Gastrocnemius medialis (tissue), 4 donors: ENCODE measurements at regions not wholly inside any gene's neighbourhood (a gene's known extent, or its start where the extent isn't known, plus 50 kb on each side); places are given as distances from the start of the nearest gene placed in this dataset.

ENCODE experiments used
- POLR2A ChIP-seq, 2 donors: fragments of 450-650 bp; IDR thresholded peaks; one replicate each; pipeline ENCODE4 v1.6.1; 2017; ENCODE audit warnings: antibody characterized with exemption in 2 of 2, mild to moderate bottlenecking in 2 of 2, moderate library complexity in 2 of 2
- TF ChIP-seq, protein P1 (sequence below), 5 experiments: fragments of 450-650 bp in 3 of 5; fragments of 200-600 bp in 2 of 5; sonication (generic) in 2 of 5; IDR thresholded peaks in 4 of 5; conservative IDR thresholded peaks in 1 of 5; 1 replicate in 4 of 5; 2 replicates in 1 of 5; pipeline ENCODE4 v1.5.1; 2016 to 2019; ENCODE audit warnings: antibody characterized with exemption in 5 of 5, mild to moderate bottlenecking in 3 of 5, moderate library complexity in 3 of 5

DNA sequence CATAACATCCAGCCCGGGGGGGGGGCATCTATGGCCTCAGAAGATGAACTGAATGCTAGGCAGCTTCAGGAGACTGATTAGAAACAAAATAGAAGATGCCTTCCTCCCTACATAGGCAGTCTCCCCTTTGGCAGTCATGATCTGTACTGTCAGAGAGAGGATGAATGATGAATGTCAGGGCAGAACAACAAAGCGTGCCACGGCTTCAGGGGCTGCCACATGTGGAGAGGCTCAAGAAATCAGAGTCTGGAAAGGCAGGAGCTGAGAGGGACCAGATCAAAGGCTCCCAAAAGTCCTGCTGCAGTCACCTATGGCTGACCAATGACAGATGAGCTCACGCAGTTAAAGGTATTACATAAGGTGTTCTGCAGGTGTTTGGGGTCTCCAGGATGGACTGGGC lies 180.4 kb downstream of the UACA start:
- TF ChIP-seq, protein P1, sequence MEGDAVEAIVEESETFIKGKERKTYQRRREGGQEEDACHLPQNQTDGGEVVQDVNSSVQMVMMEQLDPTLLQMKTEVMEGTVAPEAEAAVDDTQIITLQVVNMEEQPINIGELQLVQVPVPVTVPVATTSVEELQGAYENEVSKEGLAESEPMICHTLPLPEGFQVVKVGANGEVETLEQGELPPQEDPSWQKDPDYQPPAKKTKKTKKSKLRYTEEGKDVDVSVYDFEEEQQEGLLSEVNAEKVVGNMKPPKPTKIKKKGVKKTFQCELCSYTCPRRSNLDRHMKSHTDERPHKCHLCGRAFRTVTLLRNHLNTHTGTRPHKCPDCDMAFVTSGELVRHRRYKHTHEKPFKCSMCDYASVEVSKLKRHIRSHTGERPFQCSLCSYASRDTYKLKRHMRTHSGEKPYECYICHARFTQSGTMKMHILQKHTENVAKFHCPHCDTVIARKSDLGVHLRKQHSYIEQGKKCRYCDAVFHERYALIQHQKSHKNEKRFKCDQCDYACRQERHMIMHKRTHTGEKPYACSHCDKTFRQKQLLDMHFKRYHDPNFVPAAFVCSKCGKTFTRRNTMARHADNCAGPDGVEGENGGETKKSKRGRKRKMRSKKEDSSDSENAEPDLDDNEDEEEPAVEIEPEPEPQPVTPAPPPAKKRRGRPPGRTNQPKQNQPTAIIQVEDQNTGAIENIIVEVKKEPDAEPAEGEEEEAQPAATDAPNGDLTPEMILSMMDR (IDR thresholded peaks at IDR 0.05 in 4 of 5, conservative IDR thresholded peaks at IDR 0.05 in 1 of 5): no peak
- TF ChIP-seq POLR2A (IDR thresholded peaks at IDR 0.05): no peak
